NCI-H1105 (cell line): ENCODE measurements at regions not wholly inside any gene's neighbourhood (a gene's known extent, or its start where the extent isn't known, plus 50 kb on each side); places are given as distances from the start of the nearest gene placed in this dataset.
"Not testable (repeated sequence)": the region's sequence is repeated elsewhere in the genome, so short reads cannot be mapped to it uniquely, and the experiment has no call there.

Experiments
- DNase-seq: peaks from one replicate; lab custom pipeline; 2025; lab: John Stamatoyannopoulos, UW

GRCh38 chr13:31517599-31517998 is 221.7 kb upstream of the RXFP2 start:
- no peak for DNase-seq

GRCh38 chr13:31518645-31519044 is 220.7 kb upstream of the RXFP2 start:
- DNase-seq = no peak

GRCh38 chr13:31521435-31521834 is 217.9 kb upstream of the RXFP2 start:
- DNase-seq = no peak

GRCh38 chr13:31522396-31522795 is 216.9 kb upstream of the RXFP2 start:
- no peak for DNase-seq

GRCh38 chr13:31528176-31528575 is 211.2 kb upstream of the RXFP2 start:
- no peak for DNase-seq

- no peak for DNase-seq
These were observed 210.6 kb upstream of the RXFP2 start for GRCh38 chr13:31528758-31529157.

GRCh38 chr13:31530922-31531321 is 208.4 kb upstream of the RXFP2 start:
- DNase-seq = no peak

GRCh38 chr13:31537052-31537451 is 202.3 kb upstream of the RXFP2 start:
- no peak for DNase-seq

GRCh38 chr13:31538067-31539042 is 201.0 kb upstream of the RXFP2 start:
- no peak for DNase-seq

- DNase-seq = no peak
These were observed 199.0 kb upstream of the RXFP2 start for GRCh38 chr13:31540281-31540680.

- DNase-seq = no peak
These were observed 196.1 kb upstream of the RXFP2 start for GRCh38 chr13:31543190-31543589.

GRCh38 chr13:31545616-31546015 is 193.7 kb upstream of the RXFP2 start:
- no peak for DNase-seq

GRCh38 chr13:31556376-31556775 is 182.9 kb upstream of the RXFP2 start:
- no peak for DNase-seq

- not testable (repeated sequence) for DNase-seq
These were observed 155.1 kb upstream of the RXFP2 start for GRCh38 chr13:31584221-31584620.

- no peak for DNase-seq
These were observed 151.5 kb upstream of the RXFP2 start for GRCh38 chr13:31587698-31588266.

- DNase-seq = no peak
These were observed 151.0 kb upstream of the RXFP2 start for GRCh38 chr13:31588316-31588715.

- no peak for DNase-seq
These were observed 150.4 kb upstream of the RXFP2 start for GRCh38 chr13:31588893-31589292.

GRCh38 chr13:31591642-31592233 is 147.6 kb upstream of the RXFP2 start:
- DNase-seq = no peak

- no peak for DNase-seq
These were observed 145.3 kb upstream of the RXFP2 start for GRCh38 chr13:31594056-31594455.

GRCh38 chr13:31595563-31595962 is 143.8 kb upstream of the RXFP2 start:
- DNase-seq = no peak

- no peak for DNase-seq
These were observed 140.3 kb upstream of the RXFP2 start for GRCh38 chr13:31598990-31599389.

- DNase-seq = no peak
These were observed 134.1 kb upstream of the RXFP2 start for GRCh38 chr13:31605076-31605860.
